GM19452 (cell line): ENCODE measurements at regions not wholly inside any gene's neighbourhood (a gene's known extent, or its start where the extent isn't known, plus 50 kb on each side); places are given as distances from the start of the nearest gene placed in this dataset.

Source experiments
- ATAC-seq: cut with Tn5 transposase; IDR thresholded peaks from one replicate; pipeline ENCODE4 v1.9.1; 2021; ENCODE audit not compliant: unreplicated experiment

- ATAC-seq, result no peak
These were observed 65.0 kb upstream of the MOCS1 start for GRCh38 chr6:39999006-39999867.

GRCh38 chr6:39998126-39998525 lies 63.9 kb upstream of the MOCS1 start:
- ATAC-seq, result no peak

- no peak for ATAC-seq
These were observed 62.9 kb upstream of the MOCS1 start for GRCh38 chr6:39997101-39997635.

- no peak for ATAC-seq
These were observed 61.4 kb upstream of the MOCS1 start for GRCh38 chr6:39995633-39996032.

- ATAC-seq, result no peak
These were observed 58.8 kb upstream of the MOCS1 start for GRCh38 chr6:39992861-39993622.
